Lower lobe of right lung (tissue), 2 donors: ENCODE measurements at regions not wholly inside any gene's neighbourhood (a gene's known extent, or its start where the extent isn't known, plus 50 kb on each side); places are given as distances from the start of the nearest gene placed in this dataset.
A peak's percentile ranks its signal among the peaks of the same experiment; 100 is the strongest.

Source experiments
- ATAC-seq, 2 donors: fragments of 200-7000 bp; cut with Tn5 transposase; one replicate each; pipeline ENCODE4 v1.9.1; 2020 to 2022; ENCODE audit warnings: mild to moderate bottlenecking in 2 of 2, moderate library complexity in 2 of 2
- DNase-seq: peaks from one replicate; pipeline ENCODE4 v3.0.0-alpha.2; 2020
- H3K27ac ChIP-seq: fragments of 200-600 bp; one replicate; pipeline ENCODE4 v1.8.0; 2022
- H3K27me3 ChIP-seq: fragments of 200-600 bp; one replicate; pipeline ENCODE4 v1.8.0; 2022; ENCODE audit warnings: low read depth
- H3K36me3 ChIP-seq: fragments of 200-600 bp; one replicate; pipeline ENCODE4 v1.8.0; 2022; ENCODE audit warnings: mild to moderate bottlenecking
- H3K4me1 ChIP-seq: fragments of 200-600 bp; one replicate; pipeline ENCODE4 v1.8.0; 2022
- H3K4me3 ChIP-seq: fragments of 200-600 bp; one replicate; pipeline ENCODE4 v1.8.0; 2022; ENCODE audit warnings: mild to moderate bottlenecking
- H3K9me3 ChIP-seq: fragments of 200-600 bp; one replicate; pipeline ENCODE4 v1.8.0; 2022
- CTCF ChIP-seq: fragments of 200-600 bp; IDR thresholded peaks from one replicate; pipeline ENCODE4 v1.8.0; 2022; ENCODE audit warnings: antibody characterized with exemption, mild to moderate bottlenecking
- intact Hi-C: fragments of 100-400 bp; cut with DNase I; formaldehyde crosslinking; loops from one replicate; pipeline ENCODE4 v1.11.0; 2022
- donor health status: DM: no; HTN: yes; CAD: no; lungs with severe emphysema.

- Histone ChIP-seq H3K4me3 (no peak overlapping the region), H3K9me3 (no peaks in the 10 kb centered on the region), H3K27me3 (no peaks in the 10 kb centered on the region), H3K36me3 (no peaks in the 10 kb centered on the region), H3K4me1 (no peaks in the 10 kb centered on the region), H3K27ac (no peak overlapping the region)
- TF ChIP-seq CTCF: no peak
- no peak for DNase-seq
- intact Hi-C loops: no loop called here
- no peak for ATAC-seq
Observed at GRCh38 chr11:69397732-69398131, 83.7 kb upstream of the LINC01488 start.

GRCh38 chr11:69398529-69399492, 82.7 kb upstream of the LINC01488 start:
- Histone ChIP-seq H3K9me3 (no peaks in the 10 kb centered on the region), H3K4me1 (no peaks in the 10 kb centered on the region), H3K27ac (no peak overlapping the region), H3K36me3 (no peaks in the 10 kb centered on the region), H3K27me3 (no peaks in the 10 kb centered on the region), H3K4me3 (no peak overlapping the region)
- ATAC-seq (peak in 1 of 2 donors; percentile 12), DNase-seq (no peak)
- no peak for TF ChIP-seq CTCF
- intact Hi-C loops: no loop called here

- Histone ChIP-seq H3K27ac (no peak overlapping the region), H3K4me1 (no peaks in the 10 kb centered on the region), H3K36me3 (no peaks in the 10 kb centered on the region), H3K4me3 (no peak overlapping the region), H3K9me3 (no peaks in the 10 kb centered on the region), H3K27me3 (no peaks in the 10 kb centered on the region)
- no peak for ATAC-seq
- DNase-seq: no peak
- no peak for TF ChIP-seq CTCF
- intact Hi-C loops: no loop called here
Observed at GRCh38 chr11:69400140-69400539, 81.3 kb upstream of the LINC01488 start.

GRCh38 chr11:69400771-69401590, 80.5 kb upstream of the LINC01488 start:
- no peak for ATAC-seq
- no peak for DNase-seq
- TF ChIP-seq CTCF: no peak
- intact Hi-C loops: no loop called here
- no peaks in the 10 kb centered on the region for H3K9me3 ChIP-seq
- no peak overlapping the region for H3K27ac ChIP-seq
- no peak overlapping the region for H3K4me3 ChIP-seq
- H3K4me1 ChIP-seq: no peaks in the 10 kb centered on the region
- H3K36me3 ChIP-seq: no peaks in the 10 kb centered on the region
- no peaks in the 10 kb centered on the region for H3K27me3 ChIP-seq

- no peak for TF ChIP-seq CTCF
- ATAC-seq (no peak), DNase-seq (no peak)
- no peak overlapping the region for H3K4me3 ChIP-seq
- no peaks in the 10 kb centered on the region for H3K36me3 ChIP-seq
- H3K27me3 ChIP-seq: no peaks in the 10 kb centered on the region
- H3K9me3 ChIP-seq: no peaks in the 10 kb centered on the region
- H3K27ac ChIP-seq: no peak overlapping the region
- intact Hi-C loops: no loop called here
- H3K4me1 ChIP-seq: no peaks in the 10 kb centered on the region
Observed at GRCh38 chr11:69401715-69402114, 79.7 kb upstream of the LINC01488 start.
